ENCODE measurements at regions not wholly inside any gene's neighbourhood (a gene's known extent, or its start where the extent isn't known, plus 50 kb on each side); places are given as distances from the start of the nearest gene placed in this dataset.
"Not testable (repeated sequence)": the region's sequence is repeated elsewhere in the genome, so short reads cannot be mapped to it uniquely, and the experiment has no call there.

- no peaks in the 10 kb centered on the region for H3K36me3 ChIP-seq
- H3K4me3 ChIP-seq: no peak overlapping the region
- no peaks in the 10 kb centered on the region for H3K27me3 ChIP-seq
- H3K9me3 ChIP-seq: no peaks in the 10 kb centered on the region
- no peak for TF ChIP-seq CTCF (IDR thresholded peaks at IDR 0.05)
- DNase-seq (ENCODE audit: low spot score in 2 of 2): no peak
- intact Hi-C loops (cut with DNase I): no loop called here
- no peak overlapping the region for H3K27ac ChIP-seq
- no peaks in the 10 kb centered on the region for H3K4me1 ChIP-seq
These were observed 115.0 kb upstream of the PZP start for GRCh38 chr12:9323144-9323681.

GRCh38 chr12:9319842-9320173 is 111.6 kb upstream of the PZP start:
- H3K9me3 ChIP-seq: no peaks in the 10 kb centered on the region
- H3K36me3 ChIP-seq: no peaks in the 10 kb centered on the region
- H3K27ac ChIP-seq: no peak overlapping the region
- TF ChIP-seq CTCF (IDR thresholded peaks at IDR 0.05): no peak
- H3K4me1 ChIP-seq: no peaks in the 10 kb centered on the region
- intact Hi-C loops (cut with DNase I): no loop called here
- DNase-seq (ENCODE audit: low spot score in 2 of 2): no peak
- no peaks in the 10 kb centered on the region for H3K27me3 ChIP-seq
- H3K4me3 ChIP-seq: no peak overlapping the region

- no peak overlapping the region for H3K4me3 ChIP-seq
- intact Hi-C loops (cut with DNase I): no loop called here
- no peak for TF ChIP-seq CTCF (IDR thresholded peaks at IDR 0.05)
- no peaks in the 10 kb centered on the region for H3K4me1 ChIP-seq
- H3K36me3 ChIP-seq: no peaks in the 10 kb centered on the region
- H3K27me3 ChIP-seq: no peaks in the 10 kb centered on the region
- no peak for DNase-seq (ENCODE audit: low spot score in 2 of 2)
- no peaks in the 10 kb centered on the region for H3K9me3 ChIP-seq
- no peak overlapping the region for H3K27ac ChIP-seq
These were observed 111.0 kb upstream of the PZP start for GRCh38 chr12:9319044-9319841.

GRCh38 chr12:9313479-9313878 is 105.3 kb upstream of the PZP start:
- intact Hi-C loops (cut with DNase I); H3K9me3 ChIP-seq: not testable (repeated sequence)

GRCh38 chr12:9312406-9313392 is 104.5 kb upstream of the PZP start:
- DNase-seq (ENCODE audit: low spot score in 2 of 2); H3K27ac ChIP-seq; intact Hi-C loops (cut with DNase I); H3K4me3 ChIP-seq; H3K4me1 ChIP-seq; H3K27me3 ChIP-seq; H3K36me3 ChIP-seq; H3K9me3 ChIP-seq: not testable (repeated sequence)

More at GRCh38 chr12:9313479-9313878, 105.3 kb upstream of the PZP start:
- H3K36me3 ChIP-seq; H3K27me3 ChIP-seq; H3K4me3 ChIP-seq; H3K27ac ChIP-seq; H3K4me1 ChIP-seq; DNase-seq (ENCODE audit: low spot score in 2 of 2): not testable (repeated sequence)

GRCh38 chr12:9311454-9311853 is 103.3 kb upstream of the PZP start:
- intact Hi-C loops (cut with DNase I); DNase-seq (ENCODE audit: low spot score in 2 of 2): not testable (repeated sequence)

GRCh38 chr12:9310645-9311044 is 102.5 kb upstream of the PZP start:
- H3K27ac ChIP-seq; H3K36me3 ChIP-seq; intact Hi-C loops (cut with DNase I); H3K4me1 ChIP-seq; H3K27me3 ChIP-seq; H3K9me3 ChIP-seq; DNase-seq (ENCODE audit: low spot score in 2 of 2); H3K4me3 ChIP-seq: not testable (repeated sequence)

More at GRCh38 chr12:9311454-9311853, 103.3 kb upstream of the PZP start:
- H3K27ac ChIP-seq, H3K4me1 ChIP-seq, H3K27me3 ChIP-seq, H3K9me3 ChIP-seq, H3K36me3 ChIP-seq, H3K4me3 ChIP-seq: not testable (repeated sequence)

GRCh38 chr12:9309749-9310148 is 101.6 kb upstream of the PZP start:
- intact Hi-C loops (cut with DNase I); H3K27ac ChIP-seq; H3K4me3 ChIP-seq; H3K27me3 ChIP-seq; DNase-seq (ENCODE audit: low spot score in 2 of 2); H3K9me3 ChIP-seq; H3K4me1 ChIP-seq; H3K36me3 ChIP-seq: not testable (repeated sequence)

GRCh38 chr12:9308745-9309144 is 100.5 kb upstream of the PZP start:
- H3K36me3 ChIP-seq; H3K4me1 ChIP-seq; H3K27ac ChIP-seq; H3K4me3 ChIP-seq; DNase-seq (ENCODE audit: low spot score in 2 of 2); H3K27me3 ChIP-seq; H3K9me3 ChIP-seq; intact Hi-C loops (cut with DNase I): not testable (repeated sequence)

GRCh38 chr12:9308163-9308562 is 100.0 kb upstream of the PZP start:
- H3K27me3 ChIP-seq; H3K9me3 ChIP-seq; H3K4me1 ChIP-seq; H3K4me3 ChIP-seq; H3K27ac ChIP-seq; DNase-seq (ENCODE audit: low spot score in 2 of 2); intact Hi-C loops (cut with DNase I); H3K36me3 ChIP-seq: not testable (repeated sequence)

- H3K27ac ChIP-seq; intact Hi-C loops (cut with DNase I); H3K9me3 ChIP-seq; DNase-seq (ENCODE audit: low spot score in 2 of 2); H3K27me3 ChIP-seq; H3K4me1 ChIP-seq; H3K36me3 ChIP-seq; H3K4me3 ChIP-seq: not testable (repeated sequence)
These were observed 99.1 kb upstream of the PZP start for GRCh38 chr12:9307255-9307654.
